Muscle of back (tissue), 3 donors: ENCODE measurements at regions not wholly inside any gene's neighbourhood (a gene's known extent, or its start where the extent isn't known, plus 50 kb on each side); places are given as distances from the start of the nearest gene placed in this dataset.

Experiments used
- DNase-seq, 3 donors: peaks; one replicate each; pipeline versions ENCODE4 v3.0.0 to v3.0.0-alpha.2; 2013

GRCh38 chr9:88034964-88035363 lies 60.6 kb upstream of the CDK20 start:
- DNase-seq: no peak

- no peak for DNase-seq
These were observed 59.0 kb upstream of the CDK20 start for GRCh38 chr9:88033359-88033702.

GRCh38 chr9:88028338-88028737 lies 54.0 kb upstream of the CDK20 start:
- no peak for DNase-seq

GRCh38 chr9:88026118-88026479 lies 51.8 kb upstream of the CDK20 start:
- DNase-seq: no peak

GRCh38 chr9:88025411-88026117 lies 51.2 kb upstream of the CDK20 start:
- DNase-seq: no peak

GRCh38 chr9:88024896-88025295 lies 50.6 kb upstream of the CDK20 start:
- no peak for DNase-seq
